NCI-H82 treated with DMSO at 0.1 percent for 48 hours (cell line): ENCODE measurements at regions not wholly inside any gene's neighbourhood (a gene's known extent, or its start where the extent isn't known, plus 50 kb on each side); places are given as distances from the start of the nearest gene placed in this dataset.
"Not testable (repeated sequence)": the region's sequence is repeated elsewhere in the genome, so short reads cannot be mapped to it uniquely, and the experiment has no call there.

Experiments used
- DNase-seq: peaks from one replicate; lab custom pipeline; 2025; ENCODE audit not compliant: unreplicated experiment; lab: John Stamatoyannopoulos, UW

GRCh38 chr2:111315188-111315917 is 194.6 kb downstream of the BCL2L11 start:
- not testable (repeated sequence) for DNase-seq

DNA sequence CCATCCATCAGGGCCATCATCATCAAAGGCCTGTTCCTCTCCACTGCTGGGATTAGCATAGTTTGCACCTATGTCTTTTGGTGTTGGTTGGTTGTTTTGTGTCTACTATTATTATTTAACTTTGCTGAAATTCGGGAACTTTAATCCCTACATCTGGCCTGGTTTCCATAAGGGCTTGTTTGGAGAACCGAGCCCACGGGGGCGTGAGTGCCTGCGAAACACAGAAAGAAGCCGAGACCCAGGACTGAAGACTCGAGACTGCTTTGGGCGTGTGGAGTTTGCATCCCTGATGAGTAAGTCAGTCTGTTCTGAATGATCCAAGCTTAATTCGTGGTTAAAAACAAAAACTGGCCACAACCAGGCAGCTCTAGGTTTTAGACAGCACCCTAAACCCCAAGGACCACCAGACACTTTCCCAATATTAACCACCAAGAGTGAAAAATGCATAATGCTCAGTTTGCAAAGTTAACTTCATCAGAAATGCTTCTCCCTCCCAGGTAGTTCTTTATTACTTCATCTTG is 195.6 kb downstream of the BCL2L11 start:
- not testable (repeated sequence) for DNase-seq

DNA sequence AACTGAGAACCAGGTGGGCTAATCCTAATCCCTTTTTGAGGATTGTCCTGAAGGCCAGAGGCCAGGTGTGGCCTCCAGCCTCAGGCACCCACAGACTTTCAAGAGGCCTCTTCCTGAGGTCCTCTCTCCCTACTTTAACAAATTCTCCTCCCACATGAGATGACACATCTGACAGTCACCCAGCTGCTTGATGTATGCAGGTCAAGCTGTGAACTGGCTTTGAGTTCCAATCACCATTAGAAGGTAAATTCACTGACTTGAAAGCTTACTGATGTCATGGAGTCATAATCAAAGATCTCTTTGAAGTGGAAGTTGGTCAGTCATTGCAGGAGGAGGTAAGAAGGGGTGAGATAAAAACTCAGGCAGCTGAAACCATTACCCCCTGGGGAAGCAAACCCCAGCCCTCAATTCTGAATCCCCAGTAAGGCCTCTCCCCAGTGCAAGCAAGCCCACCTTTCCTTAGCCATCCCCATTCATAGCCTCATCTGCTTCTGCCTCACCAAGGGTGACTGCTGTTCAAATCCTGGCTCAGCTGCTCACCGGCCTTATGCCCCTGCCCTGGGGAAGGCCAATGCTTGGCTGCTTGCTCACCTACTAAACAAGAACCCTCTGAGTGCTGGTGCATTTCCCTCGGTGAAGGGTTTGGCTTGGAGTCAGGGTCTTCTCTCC is 196.3 kb downstream of the BCL2L11 start:
- not testable (repeated sequence) for DNase-seq

DNA sequence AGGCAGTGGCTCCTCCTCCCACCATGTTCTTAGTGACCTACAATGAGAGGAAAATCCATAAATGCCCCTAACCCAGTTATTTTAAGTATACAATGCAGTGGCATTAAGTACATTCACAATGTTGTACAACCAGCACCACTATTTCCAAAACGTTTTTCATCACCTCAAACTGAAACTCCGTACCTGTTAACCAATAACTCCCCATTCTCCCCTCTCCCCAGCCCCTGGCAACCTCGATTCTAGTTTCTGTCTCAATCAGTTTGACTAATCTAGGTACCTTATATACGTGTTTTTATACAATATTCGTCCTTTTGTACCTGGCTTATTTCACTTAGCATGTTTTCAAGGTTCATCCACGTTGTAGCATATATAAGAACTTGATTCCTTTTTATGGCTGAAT is 198.8 kb downstream of the BCL2L11 start:
- DNase-seq: not testable (repeated sequence)

DNA sequence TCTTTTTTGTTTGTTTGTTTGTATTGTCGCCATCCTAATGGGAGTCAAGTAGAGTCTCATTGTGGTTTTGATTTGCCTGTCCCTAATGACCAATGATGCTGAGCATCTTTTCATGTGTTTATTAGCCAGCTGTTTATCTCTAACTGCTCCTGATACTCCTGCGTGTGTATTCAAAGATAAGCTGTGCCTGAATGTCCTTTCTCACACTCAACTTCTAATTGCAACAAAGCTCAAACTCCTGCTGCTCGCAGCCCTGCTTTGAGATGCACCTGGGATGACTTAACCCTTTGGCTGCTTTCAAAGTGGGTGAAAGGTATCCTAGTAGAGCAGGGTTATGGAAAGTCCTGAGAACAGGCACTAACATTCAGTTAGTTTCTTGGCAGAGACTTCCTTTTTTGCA is 199.6 kb downstream of the BCL2L11 start:
- DNase-seq: not testable (repeated sequence)

GRCh38 chr2:111320965-111321364 is 200.3 kb downstream of the BCL2L11 start:
- not testable (repeated sequence) for DNase-seq

DNA sequence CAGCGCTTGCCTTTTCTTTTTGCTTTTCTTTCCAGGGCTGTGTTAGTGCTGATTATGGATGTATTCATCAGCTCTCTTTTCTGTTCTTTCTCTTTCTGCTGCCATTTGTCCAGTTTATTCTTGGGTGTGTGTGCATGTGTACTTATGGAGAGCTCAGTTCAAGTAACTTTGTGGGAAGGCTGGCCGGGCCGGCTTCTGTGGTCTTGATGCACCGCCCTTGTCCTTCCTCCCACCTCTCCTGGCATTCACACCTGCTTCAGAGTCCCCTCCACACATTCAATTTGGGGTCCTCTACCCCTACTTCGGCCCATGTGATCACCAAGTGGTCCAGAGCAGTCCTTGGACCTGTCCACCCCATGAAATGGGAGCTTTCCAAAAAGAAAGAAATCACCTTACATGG is 202.7 kb downstream of the BCL2L11 start:
- DNase-seq: not testable (repeated sequence)

GRCh38 chr2:111327726-111328125 is 207.0 kb downstream of the BCL2L11 start:
- not testable (repeated sequence) for DNase-seq

DNA sequence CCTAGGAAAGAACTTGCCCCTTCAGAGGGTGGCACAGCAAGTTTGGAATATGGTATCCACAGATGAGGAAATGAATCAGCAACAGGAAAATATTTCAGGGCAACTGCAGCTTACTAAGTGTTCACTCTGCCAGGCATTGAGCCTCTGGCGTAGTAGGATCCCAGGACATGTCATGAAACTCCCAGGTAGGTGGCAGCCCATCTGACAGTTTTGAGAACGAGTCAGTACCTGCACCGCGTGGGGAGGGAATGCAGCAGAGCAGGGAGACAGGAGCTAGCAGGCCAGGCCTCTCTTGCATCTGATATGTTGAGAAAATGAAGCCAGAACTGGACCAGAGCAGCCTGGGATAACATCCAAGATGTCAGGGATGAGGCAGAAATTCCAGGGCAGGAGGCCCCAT is 208.6 kb downstream of the BCL2L11 start:
- not testable (repeated sequence) for DNase-seq

GRCh38 chr2:111331099-111331724 is 210.5 kb downstream of the BCL2L11 start:
- DNase-seq: not testable (repeated sequence)

DNA sequence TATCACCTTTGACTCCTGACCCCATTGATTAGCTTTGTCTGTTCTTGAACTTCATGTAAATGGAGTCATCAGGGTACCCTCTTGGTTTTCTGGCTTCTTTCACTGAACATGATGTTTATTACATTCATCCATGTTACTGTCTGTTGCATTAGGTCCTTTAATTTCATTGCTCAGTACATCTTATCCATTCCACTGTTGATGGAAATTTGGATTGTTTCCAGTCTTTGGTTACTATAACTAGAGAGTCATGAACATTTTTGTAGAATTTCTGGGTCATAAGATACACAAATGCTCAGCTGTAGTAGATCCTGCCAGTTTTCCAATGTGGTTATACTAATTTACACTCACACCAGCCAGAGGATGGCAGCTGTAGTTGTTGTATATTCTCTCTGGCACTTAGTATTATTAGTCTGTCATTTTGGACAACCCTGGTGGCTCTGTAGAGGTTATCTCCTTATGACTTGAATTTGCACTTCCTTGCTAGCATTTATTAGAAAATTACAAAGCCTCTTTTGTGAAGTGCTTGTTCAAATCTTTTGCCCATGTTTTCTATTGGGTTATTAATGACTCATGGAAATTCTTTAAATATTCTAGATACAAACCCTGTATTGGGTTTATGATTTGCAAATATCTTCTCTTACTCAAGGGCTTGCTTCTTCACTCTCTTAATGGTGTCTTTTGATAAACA is 214.7 kb downstream of the BCL2L11 start:
- not testable (repeated sequence) for DNase-seq

- not testable (repeated sequence) for DNase-seq
Observed at GRCh38 chr2:111338474-111338873, 217.8 kb downstream of the BCL2L11 start.

DNA sequence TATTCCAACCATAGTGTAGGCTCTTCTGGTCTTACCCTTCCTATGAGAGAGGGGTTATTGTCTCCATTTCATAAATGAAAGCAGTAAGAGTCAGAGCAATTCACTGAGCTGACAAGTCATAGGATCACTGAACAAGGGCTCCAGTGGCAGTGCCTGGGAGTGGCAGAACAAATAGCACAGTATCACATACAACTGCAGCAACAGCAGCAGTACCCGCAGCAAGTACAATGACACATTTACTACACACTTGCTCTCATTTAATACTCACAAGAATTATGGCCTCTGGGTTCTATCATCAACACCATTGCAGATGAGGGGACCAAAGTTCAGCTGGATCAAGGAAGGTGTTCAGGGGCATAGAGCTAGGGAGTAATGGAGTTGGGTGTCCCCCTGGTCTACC is 218.8 kb downstream of the BCL2L11 start:
- DNase-seq: not testable (repeated sequence)

DNA sequence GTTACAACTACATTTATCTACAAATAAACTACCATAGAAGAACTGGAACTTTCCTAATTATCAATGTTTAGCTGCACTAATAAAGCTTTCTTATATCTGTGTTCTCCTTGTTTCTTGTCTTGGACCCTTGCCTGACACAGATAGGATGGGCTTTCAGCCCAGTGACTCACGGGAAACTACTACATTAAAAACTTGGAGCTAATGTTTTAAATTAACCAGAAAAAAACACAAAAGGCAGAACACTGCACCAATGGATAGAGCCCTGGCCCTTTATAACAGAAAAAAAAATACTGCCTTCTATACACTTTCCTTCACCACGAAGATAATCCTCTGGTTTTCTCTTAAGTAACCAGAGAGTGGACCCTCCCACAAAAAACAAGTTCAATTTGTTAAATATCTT is 223.9 kb downstream of the BCL2L11 start:
- DNase-seq: not testable (repeated sequence)

DNA sequence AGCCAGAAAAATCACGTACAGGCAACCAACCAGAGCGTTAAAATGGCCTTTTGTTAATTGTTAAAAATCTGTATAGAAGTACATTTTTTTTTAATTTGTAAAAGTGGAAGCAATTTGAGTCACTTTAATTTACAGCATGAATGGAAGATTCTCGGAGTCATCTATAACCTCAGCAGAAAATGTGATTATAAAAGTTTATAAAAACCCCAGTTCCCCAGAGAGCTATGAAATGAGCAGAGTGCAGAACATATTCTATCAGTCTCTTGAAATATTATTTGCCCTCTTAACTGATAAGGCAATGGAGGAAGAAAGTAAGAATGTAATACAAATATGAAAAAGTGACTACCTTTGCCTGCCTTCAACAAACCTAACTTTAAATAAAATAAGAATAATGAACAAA is 224.7 kb downstream of the BCL2L11 start:
- not testable (repeated sequence) for DNase-seq

DNA sequence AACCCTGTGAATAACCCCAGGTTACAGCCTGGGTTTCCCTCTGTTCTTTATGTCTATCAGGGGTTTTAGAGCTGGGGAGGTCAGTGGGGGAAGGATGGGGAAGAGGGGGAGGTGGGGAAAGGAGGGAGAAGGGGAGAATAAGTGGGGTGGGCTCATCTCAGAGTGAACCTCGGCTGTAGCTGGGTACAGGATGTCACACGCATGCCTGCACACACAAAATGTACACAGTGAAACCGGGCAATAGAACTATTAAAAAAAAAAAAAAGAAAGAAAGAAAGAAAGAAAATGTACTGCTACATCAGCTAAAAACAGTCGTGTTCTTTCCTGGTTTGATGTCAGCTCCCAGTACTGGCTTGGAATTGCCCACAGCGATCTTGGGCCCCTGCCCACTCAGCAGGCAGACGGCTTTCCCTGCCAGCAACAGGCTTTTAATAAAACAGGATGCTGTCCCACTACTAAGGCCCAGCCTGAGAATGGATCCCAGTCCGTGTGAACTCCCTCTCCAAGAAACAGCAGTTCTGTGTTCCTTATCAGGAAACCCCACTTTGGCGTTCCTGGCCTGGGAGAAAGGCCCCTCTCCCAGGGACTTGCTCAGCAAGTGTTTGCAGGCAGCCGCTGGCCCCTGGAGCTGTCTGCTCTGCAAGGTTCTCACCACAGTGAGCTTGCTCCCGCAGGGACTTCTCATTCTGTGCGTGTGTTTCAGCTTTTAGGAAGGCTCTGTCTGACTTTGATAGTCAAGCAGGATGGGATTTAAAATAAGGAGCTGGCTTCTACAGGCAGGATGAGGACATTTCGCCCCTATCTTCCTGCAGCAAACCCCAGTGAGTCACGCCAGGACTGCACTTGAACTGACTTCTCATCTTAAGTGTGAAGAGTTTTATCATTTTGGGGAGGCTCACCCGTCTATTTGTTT is 225.6 kb downstream of the BCL2L11 start:
- DNase-seq: not testable (repeated sequence)

DNA sequence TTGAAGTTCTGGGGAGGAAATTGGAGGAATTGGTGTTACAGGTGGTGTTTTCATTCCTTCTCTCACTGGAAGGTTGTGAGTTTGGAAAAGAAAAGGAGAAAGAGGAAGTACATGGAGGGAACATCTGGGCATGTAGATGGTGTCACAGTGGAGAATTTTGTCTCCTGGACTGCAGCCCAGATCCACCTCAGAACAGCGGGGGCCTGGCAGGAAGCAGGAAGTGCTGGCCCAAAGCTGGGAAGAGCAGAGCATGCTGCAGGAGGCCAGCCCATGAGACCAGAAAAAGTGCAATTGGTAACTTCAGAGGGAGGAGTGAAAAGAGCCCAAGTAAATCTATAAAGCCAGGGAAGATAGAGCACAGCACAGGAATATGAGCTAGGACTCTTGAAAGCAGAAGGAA is 227.0 kb downstream of the BCL2L11 start:
- not testable (repeated sequence) for DNase-seq

GRCh38 chr2:111348316-111348715 is 227.6 kb downstream of the BCL2L11 start:
- not testable (repeated sequence) for DNase-seq

DNA sequence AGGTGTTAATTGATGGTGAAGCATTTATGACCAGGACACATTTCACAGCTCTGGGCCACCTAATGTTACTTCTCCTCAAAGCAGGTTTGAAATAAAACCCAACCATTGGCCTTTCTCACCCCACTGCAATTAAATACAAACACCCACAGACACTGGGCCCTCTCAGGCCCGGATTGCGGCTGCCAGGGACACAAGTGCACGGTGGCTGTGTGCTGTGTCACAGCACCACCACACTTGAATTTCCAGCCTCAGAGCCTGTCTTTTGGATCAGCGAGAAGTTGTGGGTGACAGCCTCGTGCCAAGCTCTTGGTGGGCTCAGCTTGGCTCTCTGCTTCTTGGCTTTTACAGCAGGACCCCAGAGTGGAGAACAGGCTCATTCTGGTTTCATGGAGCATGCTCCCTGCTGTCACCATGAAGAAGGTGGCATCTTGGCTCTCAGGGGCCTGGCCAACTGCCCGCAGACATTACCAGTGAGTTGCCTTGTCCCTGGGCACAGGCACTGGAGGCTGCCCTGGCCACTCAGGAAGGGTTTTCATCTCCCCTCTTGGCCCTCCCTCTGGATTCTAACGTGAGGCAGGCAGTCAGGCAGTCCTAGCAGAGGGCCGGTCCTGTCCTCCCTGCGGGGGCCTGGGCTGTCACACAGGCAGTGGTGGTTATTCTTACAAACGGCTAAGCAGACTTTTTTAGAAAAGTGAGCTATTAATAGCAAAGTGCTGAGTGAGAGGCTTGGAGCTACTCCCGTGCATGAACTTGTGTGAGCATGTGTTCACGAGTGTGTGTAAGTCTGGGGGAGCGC is 234.5 kb downstream of the BCL2L11 start:
- DNase-seq: not testable (repeated sequence)
